Astrocyte (in vitro differentiated cells and primary cell): ENCODE measurements at regions not wholly inside any gene's neighbourhood (a gene's known extent, or its start where the extent isn't known, plus 50 kb on each side); places are given as distances from the start of the nearest gene placed in this dataset.

ENCODE experiments used
- CTCF ChIP-seq: IDR thresholded peaks from 2 replicates; pipeline ENCODE4 v1.5.1; 2011; ENCODE audit warnings: low read depth, mild to moderate bottlenecking, inconsistent platforms, low read length, moderate library complexity; ENCODE audit not compliant: insufficient read depth
- EZH2 ChIP-seq: IDR thresholded peaks from 2 replicates; pipeline ENCODE4 v1.6.1; 2012; ENCODE audit warnings: mild to moderate bottlenecking, low read length, inconsistent platforms; ENCODE audit not compliant: insufficient read depth

GRCh38 chr1:220455559-220455958 lies 72.4 kb upstream of the MARK1 start:
- no peak for TF ChIP-seq EZH2
- no peak for TF ChIP-seq CTCF
